Activated CD4-positive, alpha-beta T cell treated with anti-CD3 and anti-CD28 coated beads for 36 hours (primary cell): ENCODE measurements at regions not wholly inside any gene's neighbourhood (a gene's known extent, or its start where the extent isn't known, plus 50 kb on each side); places are given as distances from the start of the nearest gene placed in this dataset.

ENCODE experiments used
- ATAC-seq: fragments of 200-7000 bp; cut with Tn5 transposase; one replicate; pipeline ENCODE4 v1.10.0; 2021; ENCODE audit warnings: mild to moderate bottlenecking, moderate library complexity
- CTCF ChIA-PET: fragments of 350-600 bp; sonication (Branson Sonifier 250); formaldehyde crosslinking; loops from one replicate; lab custom pipeline; 2021; ENCODE audit warnings: antibody characterized with exemption; lab: Charles Lee
- POLR2A ChIA-PET: fragments of 350-600 bp; sonication (Branson Sonifier 250); formaldehyde crosslinking; loops from one replicate; lab custom pipeline; 2021; ENCODE audit warnings: antibody characterized with exemption, inconsistent platforms; lab: Charles Lee
- DNase-seq: peaks from one replicate; pipeline ENCODE4 v3.0.0-alpha.2; 2020
- H3K27ac Mint-ChIP-seq: one replicate; pipeline ENCODE4 v1.8.0; 2021; ENCODE audit warnings: mixed read lengths
- H3K27me3 Mint-ChIP-seq: one replicate; pipeline ENCODE4 v1.8.0; 2021; ENCODE audit warnings: mixed read lengths
- H3K36me3 Mint-ChIP-seq: one replicate; pipeline ENCODE4 v1.8.0; 2021; ENCODE audit warnings: low read depth, mixed read lengths
- H3K4me1 Mint-ChIP-seq: one replicate; pipeline ENCODE4 v1.8.0; 2021; ENCODE audit warnings: mixed read lengths
- H3K4me3 Mint-ChIP-seq: one replicate; pipeline ENCODE4 v1.8.0; 2021; ENCODE audit warnings: mild to moderate bottlenecking, moderate library complexity, mixed read lengths
- H3K9me3 Mint-ChIP-seq: one replicate; pipeline ENCODE4 v1.8.0; 2021; ENCODE audit warnings: low read depth, mixed read lengths
- intact Hi-C, 2 experiments: fragments of 100-400 bp; cut with DNase I in 1 of 2; cut with micrococcal nuclease in 1 of 2; formaldehyde crosslinking; loops; one replicate each; pipeline versions ENCODE4 v1.14.2 to v1.15.1; 2022 to 2024; cut with DNase I, micrococcal nuclease

GRCh38 chr1:113223040-113223439 is 150.0 kb downstream of the LRIG2 start:
- Mint-ChIP-seq H3K4me3 (no peak overlapping the region), H3K9me3 (no peaks in the 10 kb centered on the region), H3K27ac (no peak overlapping the region), H3K27me3 (peaks cover 7% of the 10 kb centered on the region), H3K36me3 (no peaks in the 10 kb centered on the region), H3K4me1 (peaks cover 5% of the 10 kb centered on the region)
- intact Hi-C loops, result no loop called here
- ChIA-PET CTCF (interaction anchor here (0.9 to 1.0 kb wide), 2 partner anchors 8 to 46 kb away, joined by 3 read pairs; no protein-coding TSS in a partner anchor), POLR2A (interaction anchor here (0.7 kb wide), 1 partner anchor 46 kb away, joined by 3 read pairs; no protein-coding TSS in a partner anchor)
- DNase-seq (no peak), ATAC-seq (no peak)

- intact Hi-C loops, result no loop called here
- ATAC-seq (no peak), DNase-seq (no peak)
- peaks cover 5% of the 10 kb centered on the region for H3K4me1 Mint-ChIP-seq
- CTCF ChIA-PET, result interaction anchor here (0.9 kb wide), 1 partner anchor 8 kb away, joined by 3 read pairs; no protein-coding TSS in a partner anchor
- no peaks in the 10 kb centered on the region for H3K9me3 Mint-ChIP-seq
- no peaks in the 10 kb centered on the region for H3K36me3 Mint-ChIP-seq
- H3K27ac Mint-ChIP-seq, result no peak overlapping the region
- POLR2A ChIA-PET, result no interaction called here
- no peak overlapping the region for H3K4me3 Mint-ChIP-seq
- H3K27me3 Mint-ChIP-seq, result peaks cover 7% of the 10 kb centered on the region
These were observed 150.5 kb downstream of the LRIG2 start for GRCh38 chr1:113223546-113223945.

GRCh38 chr1:113226148-113226547 is 153.2 kb downstream of the LRIG2 start:
- ChIA-PET POLR2A (no interaction called here), CTCF (no interaction called here)
- DNase-seq (peak; percentile 48), ATAC-seq (peak; percentile 60)
- H3K4me3 Mint-ChIP-seq, result no peak overlapping the region
- no peak overlapping the region for H3K27ac Mint-ChIP-seq
- H3K4me1 Mint-ChIP-seq, result peaks cover 5% of the 10 kb centered on the region
- intact Hi-C loops, result no loop called here
- peaks cover 13% of the 10 kb centered on the region for H3K27me3 Mint-ChIP-seq
- no peaks in the 10 kb centered on the region for H3K36me3 Mint-ChIP-seq
- no peaks in the 10 kb centered on the region for H3K9me3 Mint-ChIP-seq

GRCh38 chr1:113231866-113232265 is 158.4 kb upstream of the MAGI3 start:
- H3K27ac Mint-ChIP-seq, result no peak overlapping the region
- ChIA-PET CTCF (interaction anchor here (1.0 kb wide), 1 partner anchor 9 kb away, joined by 3 read pairs; no protein-coding TSS in a partner anchor), POLR2A (no interaction called here)
- H3K36me3 Mint-ChIP-seq, result no peaks in the 10 kb centered on the region
- H3K9me3 Mint-ChIP-seq, result no peaks in the 10 kb centered on the region
- H3K27me3 Mint-ChIP-seq, result peaks cover 11% of the 10 kb centered on the region
- DNase-seq (no peak), ATAC-seq (no peak)
- H3K4me3 Mint-ChIP-seq, result no peak overlapping the region
- no peaks in the 10 kb centered on the region for H3K4me1 Mint-ChIP-seq
- intact Hi-C loops, result no loop called here

GRCh38 chr1:113233441-113233840 is 156.9 kb upstream of the MAGI3 start:
- Mint-ChIP-seq H3K9me3 (no peaks in the 10 kb centered on the region), H3K27me3 (peaks cover 6% of the 10 kb centered on the region), H3K4me1 (no peaks in the 10 kb centered on the region), H3K36me3 (no peaks in the 10 kb centered on the region), H3K4me3 (no peak overlapping the region), H3K27ac (no peak overlapping the region)
- no peak for ATAC-seq
- CTCF ChIA-PET, result no interaction called here
- POLR2A ChIA-PET, result no interaction called here
- DNase-seq, result no peak
- intact Hi-C loops, result no loop called here

GRCh38 chr1:113241237-113241636 is 149.1 kb upstream of the MAGI3 start:
- ATAC-seq (no peak), DNase-seq (no peak)
- no peaks in the 10 kb centered on the region for H3K9me3 Mint-ChIP-seq
- ChIA-PET POLR2A (no interaction called here), CTCF (interaction anchor here (0.7 kb wide), 1 partner anchor 28 kb away, joined by 3 read pairs; no protein-coding TSS in a partner anchor)
- no peaks in the 10 kb centered on the region for H3K36me3 Mint-ChIP-seq
- H3K27me3 Mint-ChIP-seq, result peaks cover 3% of the 10 kb centered on the region
- H3K4me3 Mint-ChIP-seq, result no peak overlapping the region
- H3K4me1 Mint-ChIP-seq, result no peaks in the 10 kb centered on the region
- no peak overlapping the region for H3K27ac Mint-ChIP-seq
- intact Hi-C loops, result no loop called here

GRCh38 chr1:113242481-113242880 is 147.8 kb upstream of the MAGI3 start:
- Mint-ChIP-seq H3K4me1 (no peaks in the 10 kb centered on the region), H3K9me3 (no peaks in the 10 kb centered on the region), H3K4me3 (no peak overlapping the region), H3K27me3 (peaks cover 3% of the 10 kb centered on the region), H3K36me3 (no peaks in the 10 kb centered on the region), H3K27ac (no peak overlapping the region)
- DNase-seq (no peak), ATAC-seq (no peak)
- ChIA-PET CTCF (no interaction called here), POLR2A (no interaction called here)
- intact Hi-C loops, result no loop called here

- POLR2A ChIA-PET, result no interaction called here
- no peaks in the 10 kb centered on the region for H3K36me3 Mint-ChIP-seq
- CTCF ChIA-PET, result interaction anchor here (0.6 kb wide), 1 partner anchor 28 kb away, joined by 3 read pairs; no protein-coding TSS in a partner anchor
- H3K27me3 Mint-ChIP-seq, result peaks cover 3% of the 10 kb centered on the region
- H3K27ac Mint-ChIP-seq, result no peak overlapping the region
- intact Hi-C loops, result no loop called here
- H3K4me1 Mint-ChIP-seq, result no peaks in the 10 kb centered on the region
- H3K4me3 Mint-ChIP-seq, result no peak overlapping the region
- ATAC-seq (no peak), DNase-seq (no peak)
- H3K9me3 Mint-ChIP-seq, result no peaks in the 10 kb centered on the region
These were observed 146.8 kb upstream of the MAGI3 start for GRCh38 chr1:113243529-113243928.

- no peak for DNase-seq
- intact Hi-C loops, result no loop called here
- Mint-ChIP-seq H3K36me3 (no peaks in the 10 kb centered on the region), H3K27me3 (peaks cover 3% of the 10 kb centered on the region), H3K4me3 (no peak overlapping the region), H3K4me1 (no peaks in the 10 kb centered on the region), H3K9me3 (no peaks in the 10 kb centered on the region), H3K27ac (no peak overlapping the region)
- POLR2A ChIA-PET, result no interaction called here
- CTCF ChIA-PET, result interaction anchor here (1.2 kb wide), 1 partner anchor 10 kb away, joined by 3 read pairs; no protein-coding TSS in a partner anchor
- ATAC-seq, result no peak
These were observed 146.0 kb upstream of the MAGI3 start for GRCh38 chr1:113244112-113244820.

- H3K27me3 Mint-ChIP-seq, result peaks cover 5% of the 10 kb centered on the region
- no peak overlapping the region for H3K4me3 Mint-ChIP-seq
- ATAC-seq (no peak), DNase-seq (no peak)
- ChIA-PET CTCF (interaction anchor here (1.2 kb wide), 1 partner anchor 9 kb away, joined by 3 read pairs; no protein-coding TSS in a partner anchor), POLR2A (no interaction called here)
- intact Hi-C loops, result no loop called here
- no peaks in the 10 kb centered on the region for H3K9me3 Mint-ChIP-seq
- no peaks in the 10 kb centered on the region for H3K36me3 Mint-ChIP-seq
- no peaks in the 10 kb centered on the region for H3K4me1 Mint-ChIP-seq
- H3K27ac Mint-ChIP-seq, result no peak overlapping the region
These were observed 145.1 kb upstream of the MAGI3 start for GRCh38 chr1:113245252-113245651.

GRCh38 chr1:113246929-113247328 is 143.4 kb upstream of the MAGI3 start:
- Mint-ChIP-seq H3K27me3 (peaks cover 2% of the 10 kb centered on the region), H3K9me3 (no peaks in the 10 kb centered on the region), H3K27ac (no peak overlapping the region), H3K4me1 (no peaks in the 10 kb centered on the region), H3K36me3 (no peaks in the 10 kb centered on the region), H3K4me3 (no peak overlapping the region)
- ATAC-seq (no peak), DNase-seq (no peak)
- POLR2A ChIA-PET, result no interaction called here
- intact Hi-C loops, result no loop called here
- CTCF ChIA-PET, result interaction anchor here (0.6 kb wide), 1 partner anchor 261 kb away, joined by 3 read pairs; no protein-coding TSS in a partner anchor

GRCh38 chr1:113247355-113247754 is 143.0 kb upstream of the MAGI3 start:
- Mint-ChIP-seq H3K27ac (no peak overlapping the region), H3K9me3 (no peaks in the 10 kb centered on the region), H3K4me3 (no peak overlapping the region), H3K27me3 (peaks cover 2% of the 10 kb centered on the region), H3K4me1 (no peaks in the 10 kb centered on the region), H3K36me3 (no peaks in the 10 kb centered on the region)
- DNase-seq (no peak), ATAC-seq (no peak)
- intact Hi-C loops, result no loop called here
- CTCF ChIA-PET, result interaction anchor here (0.6 kb wide), 1 partner anchor 261 kb away, joined by 3 read pairs; no protein-coding TSS in a partner anchor
- POLR2A ChIA-PET, result no interaction called here
